ENCODE measurements at regions not wholly inside any gene's neighbourhood (a gene's known extent, or its start where the extent isn't known, plus 50 kb on each side); places are given as distances from the start of the nearest gene placed in this dataset.
"Not testable (repeated sequence)": the region's sequence is repeated elsewhere in the genome, so short reads cannot be mapped to it uniquely, and the experiment has no call there.

GRCh38 chr20:5492937-5493336, 117.9 kb downstream of the GPCPD1 start:
- DNase-seq (ENCODE audit: extremely low read depth, low read depth, low spot score), result no peak

GRCh38 chr20:5491455-5491854, 119.4 kb downstream of the GPCPD1 start:
- DNase-seq (ENCODE audit: extremely low read depth, low read depth, low spot score), result no peak

DNA sequence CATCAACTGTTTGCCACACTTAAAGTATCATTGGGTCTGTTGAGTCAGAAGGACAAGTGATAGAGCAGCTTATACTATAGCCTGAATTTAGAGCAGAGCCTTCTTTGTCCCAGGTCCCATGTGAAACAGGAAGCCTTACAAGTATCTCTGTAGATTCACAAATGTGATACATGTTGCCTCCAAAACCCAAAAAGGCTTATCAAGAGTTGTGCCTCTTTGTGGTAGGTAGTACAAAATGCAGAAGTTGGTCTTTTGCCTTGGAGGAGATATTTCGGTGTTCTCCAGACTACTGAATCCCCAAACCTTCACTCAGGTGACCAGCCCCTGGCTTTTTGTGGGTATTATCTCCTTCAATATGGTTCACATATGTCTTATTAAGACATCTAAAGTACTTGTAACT, 121.2 kb downstream of the GPCPD1 start:
- DNase-seq (ENCODE audit: extremely low read depth, low read depth, low spot score), result no peak

GRCh38 chr20:5488823-5489222, 122.0 kb downstream of the GPCPD1 start:
- no peak for DNase-seq (ENCODE audit: extremely low read depth, low read depth, low spot score)

DNA sequence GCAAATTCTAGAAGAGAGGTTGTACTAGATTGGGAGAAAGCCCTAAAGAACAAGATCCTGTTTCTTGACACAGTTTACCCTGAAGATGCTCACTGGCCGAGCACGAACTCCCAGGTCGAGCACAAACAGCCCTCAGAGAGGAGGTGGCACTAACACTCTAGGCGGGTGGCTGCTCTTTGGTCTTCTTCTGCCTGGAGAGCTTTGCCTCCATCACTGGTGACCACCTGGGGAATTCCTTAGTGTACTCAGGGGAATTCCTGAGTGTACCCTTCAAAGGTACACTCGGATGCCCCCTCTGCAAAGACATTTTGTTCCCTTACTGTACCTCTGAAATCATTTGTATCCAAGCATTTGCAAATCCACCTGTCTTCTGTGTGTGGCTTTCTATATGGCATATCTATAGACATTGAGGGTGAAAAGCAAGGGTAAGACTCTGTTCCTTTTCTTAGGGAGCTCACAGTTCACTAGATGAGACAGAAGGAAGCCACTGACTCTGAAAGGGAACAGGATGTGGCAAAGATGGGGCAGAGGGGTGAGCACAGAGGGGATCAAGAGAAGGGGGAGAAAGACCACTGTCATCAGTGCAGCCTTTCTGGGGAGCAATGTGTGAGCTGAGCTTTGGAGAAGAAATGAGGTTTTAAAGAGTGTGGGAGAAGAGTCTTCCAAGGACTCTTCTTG, 124.3 kb downstream of the GPCPD1 start:
- DNase-seq (ENCODE audit: extremely low read depth, low read depth, low spot score), result no peak

- DNase-seq (ENCODE audit: extremely low read depth, low read depth, low spot score), result no peak
These were observed 125.9 kb downstream of the GPCPD1 start for GRCh38 chr20:5484926-5485325.

DNA sequence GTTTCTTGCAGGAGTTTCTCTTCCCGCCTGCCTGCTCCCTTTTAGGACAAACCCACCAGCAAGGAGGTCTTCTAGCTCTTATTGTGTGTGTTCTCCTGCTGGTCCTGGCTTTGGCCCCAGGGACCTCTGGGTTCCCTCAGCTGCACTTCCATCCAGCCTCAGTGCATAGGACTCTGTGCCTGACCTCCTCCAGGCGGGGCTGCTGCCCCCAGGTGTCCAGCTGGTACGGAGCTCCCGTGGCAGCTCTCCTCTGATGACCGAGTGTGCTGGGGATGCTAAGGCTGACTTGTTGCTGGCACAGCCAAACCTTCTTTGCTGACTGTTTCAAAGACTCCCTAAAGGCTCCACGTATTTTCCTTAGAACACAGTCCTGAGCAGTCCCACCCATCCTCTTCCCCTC, 126.5 kb downstream of the GPCPD1 start:
- DNase-seq (ENCODE audit: extremely low read depth, low read depth, low spot score), result no peak

DNA sequence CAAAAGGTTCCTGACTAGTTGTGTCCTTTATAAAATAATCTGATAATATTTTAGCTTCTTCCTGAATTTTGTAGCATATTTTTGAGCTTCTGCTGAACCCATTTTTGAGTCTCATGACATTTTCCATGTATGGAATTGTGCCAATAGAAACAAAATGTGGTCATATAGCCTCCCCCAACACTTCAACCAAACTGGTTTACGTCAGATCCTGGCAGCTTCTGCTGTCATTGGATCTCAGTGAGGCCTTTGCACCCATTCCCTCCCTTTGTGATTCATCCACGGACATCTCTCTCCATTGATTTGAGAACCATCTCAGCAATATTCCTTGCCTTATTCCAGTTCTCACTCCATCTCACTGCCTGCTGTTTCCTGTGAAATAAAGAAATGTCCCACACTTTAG, 128.0 kb downstream of the GPCPD1 start:
- no peak for DNase-seq (ENCODE audit: extremely low read depth, low read depth, low spot score)

DNA sequence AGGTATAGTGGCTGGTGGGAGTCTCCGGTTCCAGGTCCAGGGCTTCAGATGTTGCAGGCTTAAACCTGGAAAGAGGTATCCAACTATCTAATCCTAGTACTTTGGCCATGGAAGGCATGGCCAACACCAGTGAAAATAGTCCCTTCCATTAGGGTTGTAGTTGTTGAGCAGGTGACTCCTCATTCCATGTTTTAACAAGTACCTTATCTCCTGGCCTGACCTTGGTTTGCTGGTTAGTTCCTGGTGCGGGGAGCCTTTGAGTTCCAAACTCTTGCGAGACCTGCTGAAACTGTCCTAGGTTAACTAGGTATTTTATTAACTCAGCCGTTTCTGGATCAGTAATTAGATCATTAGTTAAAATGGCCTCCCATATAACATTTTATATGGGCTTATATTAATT, 128.9 kb downstream of the GPCPD1 start:
- no peak for DNase-seq (ENCODE audit: extremely low read depth, low read depth, low spot score)

- DNase-seq (ENCODE audit: extremely low read depth, low read depth, low spot score), result no peak
These were observed 129.8 kb downstream of the GPCPD1 start for GRCh38 chr20:5480824-5481600.

DNA sequence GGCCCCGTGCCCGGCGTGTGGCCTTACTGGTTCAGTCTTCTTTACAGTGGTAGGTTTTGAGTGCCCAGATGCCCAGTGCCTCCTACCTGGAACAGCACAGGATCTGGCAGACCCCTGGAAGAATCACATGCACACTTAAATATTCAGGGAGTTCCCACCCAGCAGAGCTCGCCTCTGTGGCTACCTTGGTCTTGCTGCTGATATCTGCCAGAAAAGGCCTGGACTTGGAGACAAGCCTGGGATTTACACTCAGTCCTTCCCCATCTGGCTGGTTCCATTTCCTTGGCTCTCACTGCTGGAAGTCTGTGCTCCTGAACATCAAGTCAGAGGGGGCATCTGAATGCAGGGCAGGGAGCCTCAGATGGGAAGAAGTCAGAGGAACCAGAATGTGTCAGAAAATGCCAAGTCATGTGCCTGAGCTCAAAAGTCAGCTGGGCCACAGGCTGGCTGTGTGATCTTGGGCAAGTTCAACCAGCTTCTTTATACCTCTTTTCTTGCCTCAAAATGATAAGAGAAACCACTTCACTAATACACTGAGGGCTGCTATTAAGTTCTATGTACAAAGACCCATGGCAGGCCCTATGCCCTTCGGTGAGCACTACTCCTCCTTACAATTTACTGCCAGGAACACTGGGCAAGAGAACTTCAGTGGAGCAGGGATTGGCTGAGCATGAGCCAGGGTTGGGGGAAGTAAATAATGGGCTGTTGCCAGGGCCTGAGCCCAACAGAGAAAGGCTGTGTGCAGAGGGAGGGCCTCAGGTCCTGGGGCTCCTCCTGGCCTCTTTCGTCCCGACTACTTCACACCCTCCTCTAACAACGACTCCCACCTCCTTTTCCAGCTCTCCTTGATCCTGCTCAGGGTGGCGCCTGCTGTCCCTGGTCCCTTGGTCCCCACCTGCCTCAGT, 135.9 kb downstream of the GPCPD1 start:
- no peak for DNase-seq (ENCODE audit: extremely low read depth, low read depth, low spot score)

DNA sequence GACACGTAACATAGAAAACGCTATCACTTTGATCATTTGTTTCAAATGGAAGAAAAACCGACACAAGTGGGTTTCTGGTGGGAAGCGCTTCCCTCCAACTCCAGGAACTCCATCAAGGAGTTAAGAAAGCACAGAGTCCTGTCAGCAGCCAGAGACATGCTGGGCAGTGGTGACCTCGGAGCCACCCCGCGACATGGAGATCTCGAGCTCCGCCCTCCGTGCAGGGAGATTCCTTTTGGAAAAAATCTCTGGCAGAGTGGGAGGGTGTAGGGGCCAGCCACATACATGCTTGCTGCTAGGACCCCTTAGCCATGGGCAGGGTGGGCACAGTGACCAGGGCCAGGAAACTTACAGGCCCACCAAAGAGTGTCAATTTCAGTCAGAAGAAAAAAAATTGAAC, 138.9 kb downstream of the GPCPD1 start:
- DNase-seq (ENCODE audit: extremely low read depth, low read depth, low spot score), result not testable (repeated sequence)

DNA sequence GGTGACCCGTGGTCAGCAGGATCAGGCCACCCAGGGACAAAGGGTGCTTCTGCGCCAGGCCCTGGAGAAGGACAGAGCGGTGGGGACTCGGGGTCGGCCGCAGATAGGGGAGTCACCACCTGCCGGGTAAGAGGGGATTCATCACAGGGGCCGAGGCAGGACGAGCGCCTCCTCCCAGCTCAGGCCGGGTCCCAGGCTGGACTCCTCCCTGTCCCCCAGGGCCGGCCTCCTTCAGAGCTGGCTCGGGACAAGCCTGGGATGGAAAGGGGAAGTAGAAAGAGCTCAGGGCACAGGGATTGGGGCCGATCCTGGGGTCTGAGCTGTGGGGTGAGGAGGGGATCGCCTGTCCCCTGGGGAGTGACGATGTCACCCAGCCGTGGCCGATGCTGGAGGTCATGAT, 139.4 kb downstream of the GPCPD1 start:
- DNase-seq (ENCODE audit: extremely low read depth, low read depth, low spot score), result no peak

- no peak for DNase-seq (ENCODE audit: extremely low read depth, low read depth, low spot score)
These were observed 139.9 kb downstream of the GPCPD1 start for GRCh38 chr20:5470943-5471342.

- no peak for DNase-seq (ENCODE audit: extremely low read depth, low read depth, low spot score)
These were observed 140.3 kb downstream of the GPCPD1 start for GRCh38 chr20:5470458-5470857.

DNA sequence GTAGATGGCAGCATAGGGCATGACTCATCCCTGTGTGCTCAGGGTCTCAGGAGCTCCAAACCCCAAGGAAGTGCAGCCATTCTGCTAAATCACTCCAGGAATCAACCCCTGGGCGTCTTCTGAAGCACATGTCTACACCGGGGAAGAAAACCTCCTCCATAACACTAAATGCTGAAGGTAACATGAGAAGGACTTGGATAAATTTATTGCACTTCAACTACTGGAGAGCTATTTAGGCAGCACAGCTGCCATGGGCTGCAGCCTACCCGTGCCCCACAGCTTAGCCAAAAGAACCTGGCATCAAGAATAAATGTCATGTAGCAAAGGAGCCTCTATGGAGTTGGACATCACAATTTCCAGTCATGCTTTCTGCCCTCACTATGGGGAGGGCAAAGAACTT, 141.7 kb downstream of the GPCPD1 start:
- no peak for DNase-seq (ENCODE audit: extremely low read depth, low read depth, low spot score)

DNA sequence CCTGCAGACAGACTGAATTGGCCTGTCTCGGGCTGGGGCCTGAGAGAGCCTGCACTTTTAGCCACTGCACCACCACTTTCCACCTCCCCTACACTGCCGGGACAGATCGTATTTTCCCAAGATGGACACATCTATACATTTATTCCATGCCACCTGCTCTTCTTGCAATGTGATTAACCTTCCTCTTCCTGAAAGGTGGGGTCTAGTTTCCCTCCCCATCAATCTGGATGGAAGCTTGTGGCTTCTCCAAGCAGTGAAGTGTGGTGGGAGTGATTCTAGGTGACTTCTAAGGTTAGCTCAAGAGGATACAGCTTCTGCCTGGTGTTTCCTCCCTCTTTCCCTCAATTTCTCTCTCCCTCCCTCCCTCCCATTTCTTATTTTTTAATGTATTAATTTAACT, 143.7 kb downstream of the GPCPD1 start:
- DNase-seq (ENCODE audit: extremely low read depth, low read depth, low spot score), result no peak

DNA sequence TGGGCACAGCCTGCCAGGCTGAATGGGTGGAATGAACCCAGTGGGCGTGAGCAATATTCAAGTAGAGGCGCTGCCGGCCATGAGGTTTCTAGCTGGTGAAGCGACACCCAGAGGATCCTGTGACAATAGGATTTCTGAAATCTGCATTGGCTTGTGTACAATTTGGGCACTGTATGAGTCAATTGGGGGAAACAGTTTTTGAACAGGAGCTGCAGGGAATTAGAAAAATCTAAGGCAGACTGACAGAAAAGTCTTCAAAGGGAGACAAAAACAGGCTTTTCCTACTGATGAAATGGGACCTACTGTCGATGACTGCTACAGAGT, 145.2 kb downstream of the GPCPD1 start:
- no peak for DNase-seq (ENCODE audit: extremely low read depth, low read depth, low spot score)

DNA sequence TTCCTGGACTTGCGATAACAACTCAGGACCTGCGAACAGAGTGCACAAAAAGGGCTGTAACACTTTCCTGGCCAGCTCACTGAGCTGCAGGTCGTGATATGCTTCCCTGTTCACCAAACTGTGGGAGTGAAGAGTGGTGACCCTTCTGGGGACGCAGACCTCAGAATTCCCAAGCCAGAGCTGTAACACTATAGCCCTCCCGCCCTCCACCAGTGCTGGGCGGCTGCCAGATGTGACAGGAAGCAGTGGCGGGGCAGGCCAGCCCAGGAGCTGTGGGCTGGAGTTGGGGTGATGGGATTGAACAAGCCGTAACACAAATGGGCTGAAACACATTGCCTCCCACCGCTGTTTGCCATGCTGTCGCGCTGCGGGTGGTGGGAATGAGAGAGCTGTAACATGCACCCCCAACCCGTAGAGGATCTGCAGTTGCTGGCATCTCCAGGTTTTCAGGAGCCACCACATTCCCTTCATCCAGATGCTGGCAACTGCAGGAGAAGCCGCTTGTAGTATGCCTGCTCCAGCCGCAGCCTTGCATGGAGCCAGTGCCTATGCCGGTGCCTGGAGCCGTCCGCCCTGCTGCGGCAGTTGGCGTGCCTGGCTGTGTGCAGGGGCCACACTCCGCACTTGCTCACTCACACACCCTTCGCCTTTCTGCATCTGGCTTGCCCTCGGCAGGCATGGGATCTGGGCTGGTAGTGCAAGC, 145.8 kb downstream of the GPCPD1 start:
- no peak for DNase-seq (ENCODE audit: extremely low read depth, low read depth, low spot score)

DNA sequence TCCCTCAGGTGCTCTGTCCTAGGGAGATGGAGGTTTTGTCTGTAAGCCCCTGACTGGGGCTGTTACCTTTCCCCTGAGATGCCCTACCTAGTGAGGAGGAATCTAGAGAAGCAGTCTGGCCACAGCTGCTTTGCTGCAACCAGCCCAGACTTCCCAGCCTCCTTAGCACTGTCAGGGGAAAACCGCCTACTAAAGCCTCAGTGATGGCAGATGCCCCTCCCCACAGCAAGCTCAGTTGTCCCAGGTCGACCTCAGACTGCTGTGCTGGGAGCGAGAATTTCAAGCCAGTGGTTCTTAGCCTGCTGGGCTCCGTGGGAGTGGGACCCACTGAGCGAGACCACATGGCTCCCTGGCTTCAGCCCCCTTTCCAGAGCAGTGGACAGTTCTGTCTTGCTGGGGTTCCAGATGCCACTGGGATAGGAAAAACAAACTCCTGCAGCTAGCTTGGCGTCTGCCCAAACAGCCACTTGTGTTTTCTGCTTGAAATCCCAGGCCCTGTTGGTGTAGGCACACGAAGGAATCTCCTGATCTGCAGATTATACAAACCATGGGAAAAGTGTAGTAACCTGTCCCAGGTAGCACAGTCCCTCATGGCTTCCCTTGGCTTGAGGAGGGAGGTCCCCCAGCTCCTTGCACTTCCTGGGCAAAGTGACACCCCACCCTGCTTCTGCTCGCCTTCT, 146.4 kb upstream of the PROKR2 start:
- DNase-seq (ENCODE audit: extremely low read depth, low read depth, low spot score), result no peak

Measured in glomerular endothelial cell (primary cell).